ENCODE measurements at regions not wholly inside any gene's neighbourhood (a gene's known extent, or its start where the extent isn't known, plus 50 kb on each side); places are given as distances from the start of the nearest gene placed in this dataset.
"Not testable (repeated sequence)": the region's sequence is repeated elsewhere in the genome, so short reads cannot be mapped to it uniquely, and the experiment has no call there.

DNA sequence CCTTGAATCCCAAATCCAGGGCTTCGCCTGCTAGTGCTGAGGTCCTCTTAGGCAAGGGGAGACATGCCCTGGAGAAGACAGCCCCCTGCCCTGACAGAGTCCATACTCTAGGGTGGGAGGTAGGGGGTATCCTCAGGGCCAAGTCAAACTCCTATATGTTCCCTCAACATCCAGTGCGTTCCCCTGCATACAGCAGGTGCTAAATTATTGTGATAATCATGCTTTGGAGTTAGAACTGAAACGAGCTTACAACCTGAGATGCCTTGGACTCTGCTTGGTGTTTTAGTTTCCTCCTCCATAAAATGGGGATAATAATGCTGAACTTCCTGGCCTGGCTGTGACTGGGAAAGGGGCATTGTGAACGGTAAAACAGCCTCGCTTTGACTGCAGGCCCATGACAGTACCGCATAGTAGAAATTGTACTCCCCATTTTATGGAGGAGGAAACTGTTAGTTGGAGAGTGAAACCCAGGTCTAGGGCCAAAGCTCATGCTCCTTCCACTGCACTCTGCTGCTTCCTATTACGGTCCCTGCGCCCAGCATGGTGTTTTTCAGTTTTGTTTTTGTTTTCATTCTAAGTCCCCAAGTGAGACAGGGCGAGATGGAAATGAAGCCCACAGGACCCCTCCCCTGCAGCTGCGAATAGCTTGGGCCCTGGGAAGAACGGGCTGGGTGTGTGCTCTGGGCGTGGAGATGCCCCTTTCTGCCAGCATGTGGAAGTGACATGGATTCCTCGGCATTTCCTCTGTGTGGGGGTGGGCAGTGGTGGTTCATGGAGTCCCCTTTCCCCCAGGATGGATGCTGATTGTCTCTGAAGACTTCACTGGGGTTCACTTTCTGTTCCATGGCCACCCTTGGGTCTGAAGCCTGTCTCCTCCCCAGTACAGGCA lies 162.5 kb downstream of the VEGFA start:
- no peak for DNase-seq

- no peak for DNase-seq
Observed at GRCh38 chr6:43931201-43931600, 161.2 kb downstream of the VEGFA start.

DNA sequence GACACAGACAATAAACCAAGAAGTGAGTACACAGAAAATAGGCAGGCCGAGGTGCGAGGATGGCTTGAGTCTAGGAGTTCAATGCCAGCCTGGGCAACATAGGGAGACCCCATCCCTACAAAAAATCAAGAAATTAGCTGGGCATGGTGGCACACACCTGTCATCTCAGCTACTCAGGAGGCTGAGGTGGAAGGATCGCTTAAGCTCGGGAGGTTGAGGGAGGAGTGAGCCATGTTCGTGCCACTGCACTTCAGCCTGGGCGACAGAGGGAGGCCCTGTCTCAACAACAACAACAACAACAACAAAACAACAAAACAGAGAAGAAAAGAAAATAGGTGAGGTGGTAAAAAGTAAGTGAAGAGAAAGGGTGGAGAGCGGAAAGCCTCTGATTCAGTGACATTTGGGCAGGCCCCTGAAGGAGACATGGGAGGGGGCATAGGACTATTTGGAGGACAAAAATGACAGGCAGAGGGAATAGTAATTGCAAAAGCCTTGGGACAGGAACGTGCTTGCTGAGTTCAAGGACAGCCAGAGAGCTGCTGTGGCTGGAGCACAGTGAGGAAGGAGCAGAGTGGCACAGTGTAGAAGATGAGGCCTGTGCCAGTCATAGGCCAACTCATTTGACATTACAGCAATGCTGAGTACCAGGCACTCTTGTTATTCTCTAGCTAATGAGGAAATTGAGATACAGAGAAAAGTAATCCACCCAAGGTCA lies 160.6 kb downstream of the VEGFA start:
- no peak for DNase-seq

GRCh38 chr6:43929511-43929910 lies 159.5 kb downstream of the VEGFA start:
- no peak for DNase-seq

DNA sequence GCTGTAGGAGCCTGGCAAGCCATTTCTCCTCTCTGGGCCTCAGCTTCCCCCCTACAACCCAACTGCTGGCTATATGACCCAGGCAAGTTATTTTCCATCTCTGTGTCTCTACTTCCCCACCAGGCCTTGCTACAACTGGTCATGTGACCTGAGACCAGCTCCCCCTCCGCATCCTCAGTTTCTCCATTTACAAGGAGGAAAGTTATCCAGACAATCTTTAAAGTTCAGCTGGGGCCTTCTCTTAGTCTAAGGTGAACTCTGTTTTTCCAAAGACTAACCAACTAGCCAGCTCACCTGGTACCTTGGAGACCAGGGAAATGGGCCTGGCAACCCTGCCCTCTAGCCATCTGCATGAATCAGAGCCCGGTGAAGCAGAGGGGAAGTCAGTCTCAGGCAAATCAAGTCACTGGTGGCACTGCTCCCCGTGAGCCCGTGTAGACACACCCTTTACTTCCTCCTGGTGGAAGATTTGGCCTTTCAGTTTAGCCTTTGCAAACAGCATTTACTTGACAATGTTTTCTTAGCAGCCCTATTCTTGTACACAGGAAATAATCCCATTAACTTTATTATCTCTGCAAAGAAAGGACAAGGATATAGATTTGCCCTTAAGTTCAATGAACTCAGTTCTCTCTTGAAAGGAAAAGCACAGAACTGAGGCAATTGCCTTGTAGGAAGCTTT lies 157.7 kb downstream of the VEGFA start:
- no peak for DNase-seq

GRCh38 chr6:43926634-43927531 lies 156.9 kb downstream of the VEGFA start:
- no peak for DNase-seq

DNA sequence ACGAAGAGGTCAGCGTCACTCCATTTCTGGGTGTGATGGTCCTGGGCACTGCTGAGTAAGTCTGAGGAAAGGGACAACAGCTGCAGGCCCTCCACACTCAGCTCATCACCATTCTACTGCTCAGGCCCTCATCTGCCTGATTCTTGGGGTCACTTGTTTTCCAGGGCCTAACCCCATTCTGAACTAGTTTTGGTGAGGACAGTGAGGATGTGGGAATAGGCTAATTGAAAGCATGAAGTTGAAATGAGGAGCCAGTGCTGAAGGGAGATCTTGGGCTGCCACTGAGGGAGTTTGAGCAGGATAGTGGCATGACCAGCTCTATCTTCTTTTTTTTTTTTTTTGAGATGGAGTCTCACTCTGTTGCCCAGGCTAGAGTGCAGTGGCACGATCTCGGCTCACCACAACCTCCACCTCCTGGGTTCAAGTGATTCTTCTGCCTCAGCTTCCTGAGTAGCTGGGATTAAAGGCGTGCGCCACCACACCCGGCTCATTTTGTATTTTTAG lies 155.7 kb downstream of the VEGFA start:
- not testable (repeated sequence) for DNase-seq

GRCh38 chr6:43924222-43924702 lies 154.3 kb downstream of the VEGFA start:
- DNase-seq = peak; percentile 55

GRCh38 chr6:43923376-43924221 lies 153.6 kb downstream of the VEGFA start:
- DNase-seq = no peak

- DNase-seq = no peak
Observed at GRCh38 chr6:43922426-43923375, 152.7 kb downstream of the VEGFA start.

DNA sequence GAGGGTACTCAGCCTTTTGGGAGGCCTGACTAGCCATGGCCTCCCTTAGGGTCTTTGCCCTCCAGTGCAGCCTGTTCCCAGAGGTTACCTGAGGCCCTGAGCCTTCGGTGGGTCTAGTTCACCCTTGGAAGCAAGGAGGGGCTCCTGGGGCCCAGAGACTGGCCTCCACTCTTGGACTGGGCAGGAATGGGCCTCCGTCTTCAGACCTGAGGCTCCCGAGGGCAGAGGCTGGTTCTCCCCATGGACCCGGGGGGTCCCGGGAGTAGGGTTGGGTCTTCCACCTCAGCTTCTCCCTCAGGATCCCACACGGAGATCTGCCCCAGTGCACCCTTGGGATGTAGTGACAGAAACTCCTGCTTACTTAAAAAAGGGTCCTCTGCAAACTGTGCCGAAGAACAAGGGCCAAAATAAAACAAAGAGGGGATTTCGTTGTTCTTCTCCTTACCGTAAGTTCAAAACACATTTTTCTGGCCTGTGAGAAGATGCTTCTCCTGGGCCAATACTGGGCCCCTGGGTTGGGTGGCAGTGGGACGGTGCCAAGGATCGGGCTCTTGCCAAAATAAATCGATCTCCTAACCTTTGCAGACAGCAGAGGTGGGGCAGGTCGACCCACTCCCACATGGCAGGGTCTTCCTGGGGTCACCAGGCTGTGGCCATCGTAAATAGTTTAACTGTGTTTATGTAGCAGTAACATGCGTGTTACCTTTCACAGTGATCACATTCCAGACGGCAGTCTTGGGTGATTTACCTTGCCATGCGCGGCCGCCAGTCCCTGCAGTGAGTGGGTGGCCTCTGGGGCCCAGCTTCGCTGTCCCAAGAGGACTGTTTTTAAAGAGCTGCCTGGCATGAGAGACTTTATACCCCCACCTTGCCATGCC lies 151.8 kb downstream of the VEGFA start:
- no peak for DNase-seq

GRCh38 chr6:43921039-43921438 lies 151.0 kb downstream of the VEGFA start:
- DNase-seq = no peak

GRCh38 chr6:43919774-43920173 lies 149.8 kb downstream of the VEGFA start:
- DNase-seq = no peak

- no peak for DNase-seq
Observed at GRCh38 chr6:43917878-43918382, 147.9 kb downstream of the VEGFA start.

DNA sequence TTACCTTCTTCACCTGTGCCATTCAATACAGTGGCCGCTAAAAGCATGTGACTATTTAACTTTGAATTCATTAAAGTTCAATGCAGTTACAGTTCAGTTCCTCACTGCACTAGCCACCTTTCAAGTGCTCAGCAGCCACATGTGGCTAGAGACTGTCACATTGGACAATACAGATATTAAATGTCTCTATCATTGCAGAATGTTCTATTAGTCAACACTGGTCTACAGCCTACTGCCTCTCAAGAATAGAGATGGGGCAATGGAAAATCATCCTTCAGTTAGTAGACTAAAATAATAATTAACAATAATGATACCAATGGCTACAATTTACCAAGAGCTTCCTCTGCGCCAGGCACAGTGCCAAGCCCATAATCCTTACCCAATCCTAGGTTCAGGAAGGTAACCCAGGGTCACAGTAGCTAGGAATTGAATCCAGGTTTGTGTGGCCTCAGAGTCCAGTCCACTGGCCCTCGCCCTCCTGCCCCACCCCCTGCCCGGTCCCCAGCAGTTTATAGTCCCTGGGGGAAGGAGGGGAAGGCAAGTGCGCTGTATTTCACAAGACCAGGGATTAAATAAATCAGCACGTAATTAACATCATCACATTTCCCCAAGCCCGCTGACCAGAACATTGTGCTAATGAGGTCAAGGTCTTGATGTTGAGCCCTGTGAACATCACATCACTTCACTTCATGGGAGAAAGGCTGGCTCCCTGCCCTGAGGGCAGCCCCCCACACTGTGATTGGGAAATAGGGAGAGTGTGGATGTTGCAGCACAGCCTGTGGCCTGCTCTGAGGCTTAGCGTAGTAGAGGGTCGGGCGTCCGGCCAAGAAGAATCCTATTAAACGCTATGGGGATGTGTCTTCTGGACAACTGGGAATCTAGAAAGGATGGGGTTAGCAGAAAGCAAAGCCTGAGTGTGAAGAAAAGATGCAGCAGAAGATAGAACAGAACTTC lies 147.2 kb downstream of the VEGFA start:
- no peak for DNase-seq

DNA sequence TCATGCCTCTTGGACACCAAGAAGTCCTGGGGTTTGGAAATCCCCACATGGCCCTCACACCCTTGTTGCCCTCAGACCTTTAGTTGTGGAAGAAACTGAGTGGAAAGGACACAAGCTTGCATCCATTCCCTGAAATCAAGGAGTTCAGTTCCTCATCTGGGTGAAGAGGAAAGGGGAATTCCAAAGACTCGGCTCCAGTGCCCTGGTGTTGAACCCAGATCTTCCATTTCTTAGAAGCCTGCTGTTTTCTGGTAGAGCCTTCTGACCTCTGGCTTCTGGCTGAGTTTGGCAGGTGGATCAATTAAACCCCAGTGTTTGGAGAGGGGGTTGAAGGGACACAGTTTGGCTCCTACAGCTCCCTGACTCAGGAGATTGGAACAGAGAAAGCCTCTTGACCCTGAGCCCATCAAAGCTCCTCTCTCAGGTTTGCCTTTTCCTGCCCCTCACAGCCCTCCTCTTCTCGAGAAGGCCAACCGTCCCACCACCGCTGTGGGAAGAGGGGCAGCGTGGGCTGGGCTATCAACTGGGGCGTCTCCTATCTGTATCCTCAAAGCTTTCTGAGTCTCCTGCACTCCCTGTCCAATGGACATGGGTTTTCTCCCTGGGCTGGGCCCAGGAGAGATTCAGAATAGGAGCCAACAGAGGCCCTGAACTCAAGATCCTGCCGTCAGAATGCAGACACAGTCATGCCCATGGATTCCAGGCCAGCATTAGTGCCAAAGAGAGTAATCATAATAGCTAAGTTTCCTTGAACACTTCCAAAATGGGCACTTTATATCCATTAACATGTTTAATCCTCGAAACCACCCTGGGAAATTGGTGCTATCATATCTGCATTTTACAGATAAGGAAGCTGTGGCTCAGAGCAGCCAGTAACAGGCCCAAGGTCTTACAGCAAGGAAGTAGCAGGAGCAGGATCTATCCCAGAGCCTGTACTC lies 146.2 kb downstream of the VEGFA start:
- no peak for DNase-seq
